ENCODE measurements at regions not wholly inside any gene's neighbourhood (a gene's known extent, or its start where the extent isn't known, plus 50 kb on each side); places are given as distances from the start of the nearest gene placed in this dataset.
"Not testable (repeated sequence)": the region's sequence is repeated elsewhere in the genome, so short reads cannot be mapped to it uniquely, and the experiment has no call there.

DNA sequence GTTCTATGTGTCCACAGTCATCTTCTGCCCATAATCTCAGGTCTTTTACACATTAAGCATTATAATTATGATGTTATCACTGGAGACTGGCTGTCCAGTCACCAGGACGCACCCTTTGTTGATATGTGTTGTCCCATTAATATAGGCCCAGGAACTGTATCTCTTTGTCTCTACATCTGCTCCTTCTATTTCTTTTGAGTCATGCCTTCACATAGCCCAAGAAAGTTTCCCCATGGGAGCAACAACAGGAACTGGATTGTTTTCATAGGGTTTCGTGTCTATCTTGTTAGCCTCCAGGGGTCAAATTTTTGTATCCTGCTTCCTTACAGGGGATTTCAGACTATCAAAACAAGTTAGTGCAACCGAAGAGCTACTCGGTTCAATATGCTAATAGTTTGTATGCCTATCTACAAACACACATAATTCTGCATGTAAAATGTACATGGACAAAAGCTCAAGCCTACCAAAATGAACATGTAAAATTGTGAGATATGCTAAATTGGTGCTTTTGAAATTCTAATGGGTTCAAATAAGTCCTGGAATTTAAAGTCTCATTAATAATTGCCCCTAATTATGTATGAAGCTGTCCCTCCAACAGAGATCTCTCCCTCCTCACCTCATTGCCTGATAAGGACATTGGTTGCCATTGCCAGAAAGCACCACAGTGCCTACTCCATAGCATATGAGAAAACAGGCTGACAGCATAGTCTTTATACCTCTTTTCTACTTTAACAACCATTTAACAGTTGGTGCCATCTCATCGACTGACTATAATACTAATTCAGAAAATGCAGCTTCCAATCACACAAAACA, 99.8 kb upstream of the DIO2 start:
- Histone ChIP-seq H3K27me3 (ENCODE audit: insufficient read depth, low read length, poor library complexity, severe bottlenecking) (no peaks in the 10 kb centered on the region), H3K4me3 (ENCODE audit: low read length) (no peak overlapping the region), H3K9me3 (ENCODE audit: low read length) (no peaks in the 10 kb centered on the region), H3K36me3 (ENCODE audit: insufficient read depth, low read length) (no peaks in the 10 kb centered on the region), H3K4me1 (ENCODE audit: insufficient read depth, low read length) (no peaks in the 10 kb centered on the region), H3K27ac (ENCODE audit: low read depth, low read length) (no peak overlapping the region)
- H3K4me1 Mint-ChIP-seq: no peaks in the 10 kb centered on the region
- H3K4me3 Mint-ChIP-seq: no peak overlapping the region
- CTCF ChIA-PET: no interaction called here
- H3K27me3 Mint-ChIP-seq: no peaks in the 10 kb centered on the region
- H3K36me3 Mint-ChIP-seq: no peaks in the 10 kb centered on the region
- peaks cover 0 to 5% (median 2%) of the 10 kb centered on the region in 5 donors for H3K9me3 Mint-ChIP-seq
- no peak overlapping the region for H3K27ac Mint-ChIP-seq
- DNase-seq: no peak
- POLR2A ChIA-PET: no interaction called here

DNA sequence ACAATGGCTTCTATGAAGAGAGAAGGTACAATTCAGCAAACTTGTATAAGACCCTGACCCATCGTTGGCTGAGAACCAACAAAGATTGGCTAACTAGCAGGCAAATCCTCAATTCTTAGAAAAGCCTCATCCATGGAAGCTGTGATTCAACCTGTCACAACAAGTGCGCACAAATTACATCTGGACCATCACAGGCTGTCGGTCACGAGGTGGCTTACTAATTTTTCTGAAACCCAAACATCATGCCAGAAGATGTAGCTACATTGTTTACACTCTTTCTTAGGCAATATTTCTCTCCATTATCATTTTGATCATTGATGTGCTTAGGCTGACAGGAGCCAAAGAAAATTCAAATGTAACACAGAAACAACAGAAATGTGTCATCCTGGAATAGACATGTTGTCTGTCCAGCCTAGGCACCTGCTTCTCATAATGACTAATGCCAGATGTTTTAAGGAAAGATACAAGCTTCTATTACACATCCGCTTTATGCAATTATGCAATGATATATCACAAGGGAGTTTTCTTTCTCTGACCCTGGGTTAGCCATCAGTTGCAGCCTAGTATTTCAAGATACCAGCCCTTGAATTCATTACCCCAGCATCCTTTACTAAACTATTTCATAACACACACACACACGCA, 92.9 kb upstream of the DIO2 start:
- DNase-seq: no peak
- ChIA-PET CTCF (no interaction called here), POLR2A (no interaction called here)
- Mint-ChIP-seq H3K4me1 (no peaks in the 10 kb centered on the region), H3K27me3 (no peaks in the 10 kb centered on the region), H3K4me3 (no peak overlapping the region), H3K9me3 (peaks cover 0 to 6% (median 2%) of the 10 kb centered on the region in 5 donors), H3K36me3 (no peaks in the 10 kb centered on the region), H3K27ac (no peak overlapping the region)
- H3K4me3 ChIP-seq (ENCODE audit: low read length): no peak overlapping the region
- no peaks in the 10 kb centered on the region for H3K36me3 ChIP-seq (ENCODE audit: insufficient read depth, low read length)
- no peaks in the 10 kb centered on the region for H3K27me3 ChIP-seq (ENCODE audit: insufficient read depth, low read length, poor library complexity, severe bottlenecking)
- H3K4me1 ChIP-seq (ENCODE audit: insufficient read depth, low read length): no peaks in the 10 kb centered on the region
- no peak overlapping the region for H3K27ac ChIP-seq (ENCODE audit: low read depth, low read length)
- H3K9me3 ChIP-seq (ENCODE audit: low read length): no peaks in the 10 kb centered on the region

DNA sequence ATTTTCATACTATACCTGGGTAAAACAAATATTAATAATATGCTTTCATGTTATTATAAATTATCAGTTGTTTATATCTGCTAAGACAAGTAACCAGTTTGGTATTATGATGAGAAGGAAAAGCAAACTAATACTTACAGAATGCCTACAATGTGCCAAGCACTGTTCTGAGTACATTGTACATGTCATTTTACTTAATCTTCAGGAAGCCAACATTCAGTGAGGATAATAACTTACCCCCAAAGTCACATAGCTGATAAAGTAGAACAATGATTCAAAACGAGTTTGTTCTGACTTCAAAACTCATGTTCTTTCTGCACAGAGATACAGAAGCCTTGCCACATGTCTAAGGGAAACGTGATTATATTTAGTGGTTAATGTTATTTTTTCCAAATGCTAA, 89.0 kb upstream of the DIO2 start:
- no peaks in the 10 kb centered on the region for H3K4me1 ChIP-seq (ENCODE audit: insufficient read depth, low read length)
- H3K4me1 Mint-ChIP-seq: no peaks in the 10 kb centered on the region
- no peak overlapping the region for H3K4me3 ChIP-seq (ENCODE audit: low read length)
- H3K27ac ChIP-seq (ENCODE audit: low read depth, low read length): no peak overlapping the region
- H3K36me3 ChIP-seq (ENCODE audit: insufficient read depth, low read length): no peaks in the 10 kb centered on the region
- H3K9me3 ChIP-seq (ENCODE audit: low read length): no peaks in the 10 kb centered on the region
- H3K4me3 Mint-ChIP-seq: no peak overlapping the region
- peaks cover 2 to 18% (median 5%) of the 10 kb centered on the region in 5 donors for H3K9me3 Mint-ChIP-seq
- ChIA-PET POLR2A (no interaction called here), CTCF (no interaction called here)
- no peak overlapping the region for H3K27ac Mint-ChIP-seq
- DNase-seq: no peak
- H3K27me3 Mint-ChIP-seq: no peaks in the 10 kb centered on the region
- no peaks in the 10 kb centered on the region for H3K36me3 Mint-ChIP-seq
- no peaks in the 10 kb centered on the region for H3K27me3 ChIP-seq (ENCODE audit: insufficient read depth, low read length, poor library complexity, severe bottlenecking)

DNA sequence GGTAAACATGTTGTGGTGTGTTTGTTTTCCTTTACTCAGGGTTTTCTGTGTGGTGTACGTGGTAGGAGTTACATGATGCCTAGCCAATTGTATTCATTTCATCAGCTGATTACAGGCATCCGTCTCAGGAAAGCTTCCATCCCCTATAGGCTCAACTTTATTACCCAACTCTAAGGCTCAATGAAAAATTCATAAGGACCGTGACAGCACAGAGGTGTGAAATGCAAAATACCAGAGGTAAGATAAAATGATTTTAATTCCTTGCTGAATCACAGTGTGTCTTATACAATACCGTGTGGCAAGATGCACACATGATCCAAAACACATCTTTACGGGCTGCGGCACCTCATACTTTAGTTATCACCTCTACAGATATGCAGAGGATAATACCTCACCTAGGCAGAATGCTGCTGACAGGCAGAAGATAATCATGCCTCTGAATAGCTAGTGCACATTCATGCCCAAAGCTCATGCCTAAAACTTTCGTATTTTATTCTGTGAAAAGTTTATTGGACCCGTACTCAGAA, 87.2 kb upstream of the DIO2 start:
- Mint-ChIP-seq H3K4me3 (no peak overlapping the region), H3K4me1 (no peaks in the 10 kb centered on the region), H3K27ac (no peak overlapping the region), H3K9me3 (peaks cover 2 to 20% (median 4%) of the 10 kb centered on the region in 5 donors), H3K27me3 (no peaks in the 10 kb centered on the region), H3K36me3 (peaks cover 0 to 2% (median 0%) of the 10 kb centered on the region in 3 donors)
- Histone ChIP-seq H3K9me3 (ENCODE audit: low read length) (no peaks in the 10 kb centered on the region), H3K36me3 (ENCODE audit: insufficient read depth, low read length) (no peaks in the 10 kb centered on the region), H3K4me1 (ENCODE audit: insufficient read depth, low read length) (no peaks in the 10 kb centered on the region), H3K27me3 (ENCODE audit: insufficient read depth, low read length, poor library complexity, severe bottlenecking) (no peaks in the 10 kb centered on the region), H3K4me3 (ENCODE audit: low read length) (no peak overlapping the region), H3K27ac (ENCODE audit: low read depth, low read length) (no peak overlapping the region)
- CTCF ChIA-PET: no interaction called here
- no peak for DNase-seq
- POLR2A ChIA-PET: no interaction called here

DNA sequence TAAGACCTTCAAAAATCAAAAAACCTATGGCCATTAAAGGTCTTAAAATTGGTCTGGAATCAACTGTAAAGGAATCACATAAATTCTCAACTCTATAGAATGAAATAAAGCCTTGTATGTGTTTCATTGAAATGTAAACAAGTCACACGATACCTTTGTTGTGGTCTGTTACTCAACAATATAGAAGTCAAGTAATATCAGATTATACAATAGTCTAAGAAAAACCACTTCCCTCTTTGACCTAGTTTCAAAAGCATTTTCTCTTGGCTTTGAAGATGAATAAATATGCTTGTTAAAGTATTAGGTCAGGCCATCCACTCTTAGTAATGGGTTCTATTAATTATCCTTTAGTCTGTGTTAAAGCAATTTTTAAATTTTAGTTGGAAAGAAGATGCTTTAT, 79.8 kb upstream of the DIO2 start:
- Mint-ChIP-seq H3K27ac (no peak overlapping the region), H3K9me3 (peaks cover 0 to 19% (median 1%) of the 10 kb centered on the region in 5 donors), H3K27me3 (no peaks in the 10 kb centered on the region), H3K4me1 (no peaks in the 10 kb centered on the region), H3K4me3 (no peak overlapping the region), H3K36me3 (peaks cover 0 to 2% (median 0%) of the 10 kb centered on the region in 3 donors)
- no peak for DNase-seq
- H3K27ac ChIP-seq (ENCODE audit: low read depth, low read length): no peak overlapping the region
- H3K4me1 ChIP-seq (ENCODE audit: insufficient read depth, low read length): no peaks in the 10 kb centered on the region
- no peaks in the 10 kb centered on the region for H3K9me3 ChIP-seq (ENCODE audit: low read length)
- H3K4me3 ChIP-seq (ENCODE audit: low read length): no peak overlapping the region
- CTCF ChIA-PET: no interaction called here
- H3K36me3 ChIP-seq (ENCODE audit: insufficient read depth, low read length): no peaks in the 10 kb centered on the region
- H3K27me3 ChIP-seq (ENCODE audit: insufficient read depth, low read length, poor library complexity, severe bottlenecking): no peaks in the 10 kb centered on the region
- POLR2A ChIA-PET: no interaction called here

DNA sequence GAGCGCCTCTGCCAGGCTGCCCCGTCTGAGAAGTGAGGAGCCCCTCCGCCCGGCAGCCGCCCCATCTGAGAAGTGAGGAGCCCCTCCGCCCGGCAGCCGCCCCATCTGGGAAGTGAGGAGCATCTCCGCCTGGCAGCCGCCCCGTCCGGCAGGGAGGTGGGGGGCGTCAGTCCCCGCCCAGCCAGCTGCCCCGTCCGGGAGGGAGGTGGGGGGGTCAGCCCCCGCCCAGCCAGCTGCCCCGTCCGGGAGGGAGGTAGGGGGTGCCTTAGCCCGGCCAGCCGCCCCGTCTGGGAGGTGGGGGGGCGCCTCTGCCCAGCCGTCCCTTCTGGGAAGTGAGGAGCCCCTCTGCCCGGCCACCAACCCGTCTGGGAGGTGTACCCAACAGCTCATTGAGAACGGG, 75.4 kb upstream of the DIO2 start:
- H3K27ac ChIP-seq (ENCODE audit: low read depth, low read length); H3K9me3 ChIP-seq (ENCODE audit: low read length); H3K36me3 ChIP-seq (ENCODE audit: insufficient read depth, low read length); DNase-seq; H3K27me3 ChIP-seq (ENCODE audit: insufficient read depth, low read length, poor library complexity, severe bottlenecking); H3K4me1 ChIP-seq (ENCODE audit: insufficient read depth, low read length); H3K36me3 Mint-ChIP-seq; H3K4me1 Mint-ChIP-seq; H3K27me3 Mint-ChIP-seq; H3K4me3 ChIP-seq (ENCODE audit: low read length); CTCF ChIA-PET; POLR2A ChIA-PET; H3K27ac Mint-ChIP-seq; H3K4me3 Mint-ChIP-seq: not testable (repeated sequence)
- H3K9me3 Mint-ChIP-seq: peaks cover 3 to 28% (median 12%) of the 10 kb centered on the region in 5 donors

DNA sequence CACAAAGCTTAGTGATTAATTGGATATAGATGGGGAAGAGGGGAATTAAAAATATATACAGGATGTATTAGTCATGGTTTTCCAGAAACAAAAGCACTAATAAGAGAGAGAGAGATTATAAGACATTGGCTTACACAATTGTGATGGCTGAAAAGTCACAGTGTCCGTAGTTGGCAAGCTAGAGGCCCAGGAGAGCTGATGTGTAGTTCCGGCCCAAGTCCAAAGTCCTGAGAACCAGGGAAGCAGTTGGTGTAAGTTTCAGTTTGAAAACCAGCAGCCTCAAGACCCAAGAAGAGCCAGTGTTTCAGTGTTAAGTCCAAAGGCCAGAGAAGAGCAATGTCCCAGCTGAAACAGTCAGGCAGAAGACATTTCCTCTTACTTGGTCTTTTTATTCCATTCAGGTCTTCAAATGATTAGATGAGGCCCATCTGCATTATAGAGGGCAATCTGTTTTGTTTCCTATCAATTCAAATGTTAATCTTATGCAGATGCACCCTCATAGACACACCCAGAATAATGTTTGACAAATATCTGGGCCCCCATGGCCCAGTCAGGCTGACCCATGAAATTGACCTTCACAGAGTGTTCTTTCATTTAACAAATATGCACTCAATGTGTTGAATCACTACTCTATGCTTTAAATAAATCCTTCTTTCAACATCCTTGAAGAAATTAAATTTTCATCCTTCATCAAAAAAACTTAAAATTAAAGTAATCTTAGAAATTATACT, 67.2 kb upstream of the DIO2 start:
- ChIA-PET POLR2A (no interaction called here), CTCF (no interaction called here)
- H3K27me3 ChIP-seq (ENCODE audit: insufficient read depth, low read length, poor library complexity, severe bottlenecking): no peaks in the 10 kb centered on the region
- H3K9me3 ChIP-seq (ENCODE audit: low read length): no peaks in the 10 kb centered on the region
- H3K27ac ChIP-seq (ENCODE audit: low read depth, low read length): no peak overlapping the region
- Mint-ChIP-seq H3K4me1 (no peaks in the 10 kb centered on the region), H3K9me3 (peaks cover 0 to 3% (median 0%) of the 10 kb centered on the region in 5 donors), H3K27me3 (no peaks in the 10 kb centered on the region), H3K27ac (no peak overlapping the region), H3K4me3 (no peak overlapping the region), H3K36me3 (no peaks in the 10 kb centered on the region)
- DNase-seq: no peak
- H3K36me3 ChIP-seq (ENCODE audit: insufficient read depth, low read length): no peaks in the 10 kb centered on the region
- no peak overlapping the region for H3K4me3 ChIP-seq (ENCODE audit: low read length)
- no peaks in the 10 kb centered on the region for H3K4me1 ChIP-seq (ENCODE audit: insufficient read depth, low read length)

DNA sequence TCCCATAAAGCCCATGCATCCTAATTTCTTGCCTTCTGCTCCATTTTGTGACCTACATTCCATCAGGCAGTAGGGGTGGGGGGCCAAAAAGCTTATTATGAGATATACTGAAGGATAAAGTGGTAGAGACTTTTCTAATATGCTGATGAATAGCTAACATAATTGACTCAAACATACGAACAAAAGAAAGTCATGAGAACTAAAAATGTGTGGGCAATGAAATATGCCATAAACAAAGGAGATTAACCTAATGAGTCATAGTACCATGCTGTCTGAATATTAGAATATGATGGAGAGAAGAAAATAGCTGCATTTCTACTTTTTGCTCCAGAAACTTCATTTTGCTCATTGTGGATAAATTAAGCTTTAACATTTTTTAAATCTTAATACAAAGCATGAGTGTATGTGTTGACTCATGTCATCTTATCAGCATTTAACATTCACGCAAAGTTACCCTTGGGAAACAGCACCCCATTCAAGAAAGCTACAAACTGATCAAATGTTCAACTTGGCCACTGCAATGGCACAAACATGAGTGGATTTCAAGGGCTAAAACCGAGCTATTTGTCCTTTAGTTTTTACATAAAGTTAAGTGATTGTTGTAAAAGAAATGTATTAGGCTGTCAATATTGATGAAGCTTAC, 64.0 kb upstream of the DIO2 start:
- DNase-seq: no peak
- POLR2A ChIA-PET: no interaction called here
- H3K27ac Mint-ChIP-seq: no peak overlapping the region
- Histone ChIP-seq H3K27ac (ENCODE audit: low read depth, low read length) (no peak overlapping the region), H3K4me1 (ENCODE audit: insufficient read depth, low read length) (no peaks in the 10 kb centered on the region), H3K4me3 (ENCODE audit: low read length) (no peak overlapping the region), H3K27me3 (ENCODE audit: insufficient read depth, low read length, poor library complexity, severe bottlenecking) (no peaks in the 10 kb centered on the region), H3K36me3 (ENCODE audit: insufficient read depth, low read length) (no peaks in the 10 kb centered on the region), H3K9me3 (ENCODE audit: low read length) (no peaks in the 10 kb centered on the region)
- no peaks in the 10 kb centered on the region for H3K27me3 Mint-ChIP-seq
- no peak overlapping the region for H3K4me3 Mint-ChIP-seq
- no peaks in the 10 kb centered on the region for H3K9me3 Mint-ChIP-seq
- H3K36me3 Mint-ChIP-seq: no peaks in the 10 kb centered on the region
- no peaks in the 10 kb centered on the region for H3K4me1 Mint-ChIP-seq
- CTCF ChIA-PET: no interaction called here

Data from CD8-positive, alpha-beta memory T cell (primary cell).